GM18951 (cell line): ENCODE measurements at regions not wholly inside any gene's neighbourhood (a gene's known extent, or its start where the extent isn't known, plus 50 kb on each side); places are given as distances from the start of the nearest gene placed in this dataset.

ENCODE experiments used
- POLR2A ChIP-seq: IDR thresholded peaks from 4 replicates; pipeline ENCODE4 v1.6.1; 2011; ENCODE audit warnings: mild to moderate bottlenecking; ENCODE audit not compliant: insufficient read length, insufficient read depth; ENCODE audit errors: extremely low read depth
- in situ Hi-C: fragments of 300-500 bp; cut with MboI; formaldehyde crosslinking; loops from one replicate; pipeline ENCODE4 v1.12.0; 2022; ENCODE audit warnings: low sequenced_read_pairs, mixed read lengths, inconsistent platforms; ENCODE audit not compliant: unreplicated experiment

DNA sequence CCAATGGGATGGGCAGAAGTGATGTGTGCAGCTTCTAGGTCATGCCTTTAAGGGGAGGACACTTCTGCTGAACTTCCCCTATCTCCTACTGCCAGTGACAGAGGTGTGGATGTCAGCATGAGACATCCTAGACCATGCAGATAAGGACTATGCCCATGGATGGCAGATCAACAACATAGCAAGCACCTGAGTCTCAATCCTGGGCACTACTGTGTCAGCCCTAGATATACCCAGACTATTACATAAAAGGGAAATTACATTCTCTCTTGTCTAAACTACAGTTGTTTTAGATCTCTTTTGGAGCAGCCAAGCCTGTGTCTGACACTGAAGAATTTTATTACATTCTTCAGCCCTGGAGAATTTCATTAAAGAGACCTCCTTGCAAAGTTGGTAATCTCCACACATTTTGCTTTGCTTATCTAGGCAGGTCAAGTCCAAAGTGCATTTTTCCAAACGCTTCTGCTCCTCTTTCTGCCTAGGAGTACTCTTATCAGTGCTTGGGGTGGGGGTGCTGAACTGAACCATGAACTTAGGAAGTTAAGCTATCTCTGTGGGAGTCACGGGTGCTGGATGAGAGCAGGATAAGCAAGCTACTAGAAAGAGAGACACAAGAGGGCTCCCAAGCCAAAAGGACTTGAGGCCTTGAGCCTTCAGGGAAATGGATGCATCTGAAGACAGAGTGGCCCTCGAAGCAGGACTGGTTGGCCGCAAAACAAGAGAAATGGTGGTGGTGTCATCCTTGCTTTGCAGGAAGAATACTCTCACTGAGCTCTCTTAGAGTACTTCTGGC is 95.2 kb upstream of the SPRED2 start:
- in situ Hi-C loops = no loop called here

DNA sequence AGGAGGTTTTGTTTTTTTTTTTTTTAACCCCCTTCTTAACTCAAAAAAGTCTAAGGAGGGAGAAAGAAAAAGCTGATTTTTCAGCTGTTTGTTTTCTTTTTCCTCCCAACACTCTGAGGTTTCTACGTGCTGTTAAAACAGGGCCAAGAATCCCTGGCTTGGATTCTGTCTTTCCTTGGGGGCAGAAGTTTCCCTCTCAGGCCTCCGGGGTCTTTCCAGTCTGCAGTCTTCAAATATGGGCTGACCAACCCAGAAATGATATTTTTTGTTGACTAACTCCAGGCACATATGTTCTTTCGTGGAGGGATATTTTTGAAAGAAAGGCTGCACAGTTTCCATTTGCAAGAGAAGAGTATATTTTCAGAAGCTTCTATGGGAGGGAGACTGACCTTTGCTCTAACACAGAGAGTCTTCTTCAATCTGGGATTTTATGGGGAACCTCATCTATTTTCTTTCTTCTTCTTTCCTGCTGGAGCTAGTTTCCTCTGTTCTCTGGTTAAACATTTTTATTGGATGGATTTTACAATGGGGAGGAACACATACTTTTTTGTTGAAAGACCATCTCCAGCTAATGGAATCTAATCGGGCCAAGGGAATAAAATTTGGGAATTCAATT is 93.3 kb upstream of the SPRED2 start:
- in situ Hi-C loops = no loop called here
- TF ChIP-seq POLR2A = no peak

More for the DNA sequence above, 95.2 kb upstream of the SPRED2 start:
- TF ChIP-seq POLR2A = no peak

- in situ Hi-C loops = no loop called here
- no peak for TF ChIP-seq POLR2A
These were observed 90.5 kb upstream of the SPRED2 start for GRCh38 chr2:65522922-65523321.

GRCh38 chr2:65518751-65519150 is 86.4 kb upstream of the SPRED2 start:
- TF ChIP-seq POLR2A = no peak
- in situ Hi-C loops = no loop called here

DNA sequence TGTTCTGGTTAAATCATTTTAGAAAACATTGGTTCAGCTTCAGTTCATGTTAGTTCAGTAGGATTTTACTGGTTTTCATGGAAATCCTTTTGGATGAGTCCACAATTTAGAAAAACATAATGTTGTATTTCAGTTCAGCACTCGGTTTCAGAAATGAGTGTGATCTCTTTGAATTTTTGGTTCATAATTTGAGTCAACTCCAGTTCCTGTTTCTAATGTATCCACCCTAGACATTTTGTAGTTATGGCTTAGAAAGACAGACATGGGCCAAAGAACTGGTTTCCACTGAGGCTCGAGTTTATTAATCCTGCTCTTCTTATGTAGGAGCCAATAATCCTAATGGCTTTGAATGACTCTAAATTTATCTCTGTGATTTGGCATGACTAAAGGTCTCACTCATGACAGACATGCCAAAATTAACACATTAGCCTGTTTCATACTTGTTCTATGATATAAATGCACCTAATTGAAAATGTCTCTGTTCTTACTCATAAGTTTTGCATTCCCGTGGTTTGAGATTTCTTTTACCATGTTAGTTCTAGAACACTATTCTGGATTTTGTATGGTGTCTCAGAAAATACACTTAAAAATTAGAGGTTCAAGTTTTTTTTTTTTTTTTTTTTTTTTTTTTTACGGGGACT is 82.3 kb upstream of the SPRED2 start:
- in situ Hi-C loops = no loop called here
- TF ChIP-seq POLR2A = no peak

DNA sequence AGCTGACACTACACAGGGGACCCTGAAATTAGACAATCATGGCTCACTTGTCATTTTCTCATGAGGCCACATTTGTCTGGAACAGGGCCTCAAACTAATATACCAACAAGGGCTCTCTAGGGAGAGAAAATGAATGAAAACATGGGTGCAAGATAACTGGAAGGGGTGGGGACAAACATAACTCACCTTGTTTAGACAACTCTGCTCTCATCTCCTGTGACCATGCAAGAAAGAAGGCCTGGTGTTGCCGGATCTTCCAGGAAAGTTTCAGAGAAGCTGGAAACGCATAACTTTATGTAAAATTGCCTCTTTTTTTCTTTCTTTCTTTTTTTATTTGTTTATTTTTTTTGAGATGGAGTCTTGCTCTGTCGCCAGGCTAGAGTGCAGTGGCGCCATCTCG is 80.4 kb upstream of the SPRED2 start:
- TF ChIP-seq POLR2A = no peak
- in situ Hi-C loops = no loop called here

- TF ChIP-seq POLR2A = no peak
These were observed 78.9 kb upstream of the SPRED2 start for GRCh38 chr2:65511306-65511705.

GRCh38 chr2:65508225-65508624 is 75.8 kb upstream of the SPRED2 start:
- in situ Hi-C loops = no loop called here
- no peak for TF ChIP-seq POLR2A

More at GRCh38 chr2:65511306-65511705, 78.9 kb upstream of the SPRED2 start:
- in situ Hi-C loops = no loop called here

DNA sequence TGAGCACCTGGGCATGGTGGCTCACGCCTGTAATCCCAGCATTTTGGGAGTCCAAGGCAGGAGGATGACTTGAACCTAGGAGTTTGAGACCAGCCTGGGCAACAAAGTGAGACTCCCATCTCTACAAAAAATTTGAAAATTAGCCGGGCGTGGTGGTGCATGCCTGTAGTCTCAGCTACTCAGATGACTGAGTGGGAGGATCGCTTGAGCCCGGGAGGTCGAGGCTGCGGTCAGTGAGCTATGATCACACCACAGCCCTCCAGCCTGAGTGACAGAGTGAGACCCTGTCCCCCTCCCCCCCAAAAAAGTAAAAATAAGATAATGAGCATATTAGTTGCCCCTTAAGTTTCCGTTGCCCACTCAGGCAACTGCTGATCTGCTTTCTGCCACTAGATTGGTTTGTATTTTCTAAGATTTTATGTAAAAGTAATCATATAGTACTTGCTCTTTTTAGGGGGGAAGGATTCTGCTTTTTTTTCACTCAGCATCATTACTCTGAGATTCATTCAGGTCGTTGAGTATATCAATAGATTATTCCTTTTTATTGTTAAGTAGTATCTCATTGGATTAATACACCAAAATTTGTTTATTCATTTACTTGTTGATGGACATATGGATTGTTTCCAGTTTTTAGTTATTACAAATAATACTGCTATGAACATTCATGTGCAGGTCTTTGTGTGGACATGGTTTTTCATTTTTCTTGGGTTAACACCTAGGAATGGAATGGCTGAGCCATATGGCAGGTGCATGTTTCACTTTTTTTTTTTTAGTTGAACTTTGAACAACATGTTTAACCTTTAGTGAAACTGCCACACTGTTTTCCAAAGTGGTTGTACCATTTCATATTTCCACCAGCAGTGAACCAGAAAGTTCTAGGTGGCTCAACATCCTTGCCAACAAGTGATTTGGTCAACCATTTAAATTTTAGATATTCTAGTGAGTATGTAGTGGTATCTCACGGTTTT is 75.0 kb upstream of the SPRED2 start:
- in situ Hi-C loops = no loop called here
- TF ChIP-seq POLR2A = no peak

GRCh38 chr2:65504814-65505697 is 72.7 kb upstream of the SPRED2 start:
- in situ Hi-C loops = no loop called here
- no peak for TF ChIP-seq POLR2A

GRCh38 chr2:65504201-65504600 is 71.8 kb upstream of the SPRED2 start:
- in situ Hi-C loops = no loop called here

GRCh38 chr2:65503746-65504145 is 71.3 kb upstream of the SPRED2 start:
- in situ Hi-C loops = no loop called here
- no peak for TF ChIP-seq POLR2A

More at GRCh38 chr2:65504201-65504600, 71.8 kb upstream of the SPRED2 start:
- TF ChIP-seq POLR2A = no peak

DNA sequence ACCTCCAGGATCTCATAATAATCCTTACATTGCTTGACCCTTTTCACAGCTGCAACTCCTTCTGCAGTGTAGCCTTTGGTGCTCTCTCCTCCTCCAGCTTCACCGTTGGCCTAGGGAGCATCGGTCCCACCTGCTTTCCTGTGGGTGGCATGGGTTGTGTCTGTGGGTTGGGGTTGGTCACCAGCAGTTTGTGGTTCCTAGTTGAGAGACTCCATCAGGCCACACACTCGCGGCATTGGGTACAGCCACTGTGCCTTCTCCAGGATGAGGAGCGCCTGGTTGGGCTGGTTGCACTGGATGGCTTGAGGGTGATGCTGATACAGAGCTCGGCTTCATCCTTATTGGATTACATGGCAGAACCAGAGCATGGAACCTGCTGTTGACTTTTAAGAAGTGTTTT is 69.4 kb upstream of the SPRED2 start:
- no peak for TF ChIP-seq POLR2A
- in situ Hi-C loops = no loop called here
